ENCODE measurements at regions not wholly inside any gene's neighbourhood (a gene's known extent, or its start where the extent isn't known, plus 50 kb on each side); places are given as distances from the start of the nearest gene placed in this dataset.

DNA sequence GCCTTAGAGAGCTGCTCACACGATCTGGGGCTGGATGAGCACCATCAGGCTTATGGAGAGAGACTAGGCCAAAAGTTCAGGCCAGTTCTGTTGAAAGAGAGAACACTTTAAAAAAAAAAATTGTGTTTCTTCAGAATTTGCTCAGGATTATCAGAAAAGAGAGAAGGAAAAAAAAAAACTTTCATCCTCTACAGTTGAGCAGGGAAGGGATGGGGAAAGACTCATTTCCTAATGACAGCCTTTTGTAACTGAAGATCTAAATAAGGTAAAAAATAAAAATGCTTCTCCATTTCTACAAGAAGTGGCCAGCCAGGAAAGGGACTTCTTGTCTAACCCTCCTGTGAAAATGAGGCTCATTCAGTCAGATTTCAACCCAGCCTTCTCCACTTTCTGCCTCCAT lies 134.8 kb downstream of the LY86 start:
- H3K4me3 ChIP-seq (ENCODE audit: low read depth in 2 of 2, low read length in 1 of 2): no peak overlapping the region
- no peak overlapping the region for H3K4me2 ChIP-seq
- no peaks in the 10 kb centered on the region for H3K27me3 ChIP-seq (ENCODE audit: insufficient read depth)
- H3K36me3 ChIP-seq (replicated peaks in 1 of 2; ENCODE audit: control insufficient read depth in 1 of 2, insufficient read depth in 2 of 2, low read length in 1 of 2): no peaks in the 10 kb centered on the region
- no peak overlapping the region for H3K27ac ChIP-seq (ENCODE audit: low read depth in 2 of 2, low read length in 1 of 2)
- no peak for TF ChIP-seq SMC3 (IDR thresholded peaks at IDR 0.05; ENCODE audit: low read depth, low read length)
- no peaks in the 10 kb centered on the region for H3K9me3 ChIP-seq
- no peaks in the 10 kb centered on the region for H3F3A ChIP-seq (replicated peaks; ENCODE audit: insufficient read depth)
- POLR2A ChIA-PET: no interaction called here
- CTCF ChIA-PET: interaction anchor here (1.0 to 2.6 kb wide), 7 partner anchors 9 to 892 kb away, joined by 3 to 16 read pairs (median 7); no protein-coding TSS in a partner anchor
- 8% methylated on average over 1 of the region's 1 CpG for WGBS (ENCODE audit: low lambda C conversion rate)
- no peak overlapping the region for H3K9ac ChIP-seq
- H3K4me1 ChIP-seq (ENCODE audit: control insufficient read depth in 1 of 2, insufficient read depth in 2 of 2, low read depth in 1 of 2, low read length in 1 of 2): peaks cover 2 to 4% of the 10 kb centered on the region in 2 experiments; a peak in 2 of 4 replicates
- H3K9me2 ChIP-seq: no peaks in the 10 kb centered on the region
- DNase-seq: no peak
- no peak overlapping the region for H2AFZ ChIP-seq (ENCODE audit: low read depth)
- no peaks in the 10 kb centered on the region for H4K20me1 ChIP-seq (ENCODE audit: insufficient read depth)
- H3K79me2 ChIP-seq (ENCODE audit: insufficient read depth): no peaks in the 10 kb centered on the region

DNA sequence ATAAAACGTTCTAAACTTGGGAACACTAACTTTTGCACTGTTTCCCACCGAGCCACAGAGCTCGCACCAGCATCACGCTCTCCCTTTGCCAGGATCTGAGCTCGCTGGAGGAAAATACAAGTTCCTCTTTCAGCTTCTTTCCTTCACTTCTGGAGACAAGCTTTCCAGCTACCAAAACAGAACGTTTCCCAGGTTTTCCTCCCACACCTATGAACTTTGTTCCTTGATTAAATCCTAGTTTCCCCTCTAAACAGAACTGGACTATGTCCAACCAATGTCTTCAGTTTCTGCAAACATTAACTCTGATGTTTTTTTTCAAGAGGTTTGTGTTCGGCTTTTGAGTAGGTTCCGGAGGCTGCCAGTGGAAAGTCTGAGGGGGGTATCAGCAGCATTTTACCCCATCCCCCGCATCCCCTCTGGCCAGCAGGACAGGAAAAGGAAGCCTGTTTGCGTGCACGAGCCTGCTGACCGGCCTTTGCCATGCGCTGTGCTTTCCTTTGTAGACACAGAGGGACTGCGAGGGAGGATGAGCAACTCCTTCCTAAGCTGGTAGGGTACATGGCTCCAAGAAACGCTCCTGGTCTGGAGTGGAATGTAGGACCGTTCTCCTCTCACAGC lies 135.5 kb downstream of the LY86 start:
- WGBS (ENCODE audit: low lambda C conversion rate): 49% methylated on average over 12 of the region's 16 CpGs
- H2AFZ ChIP-seq (ENCODE audit: low read depth): peak overlapping the region; percentile 36; the same call in 1 of the 2 replicates
- H3K27ac ChIP-seq (ENCODE audit: low read depth in 2 of 2, low read length in 1 of 2): no peak overlapping the region
- no peaks in the 10 kb centered on the region for H3F3A ChIP-seq (replicated peaks; ENCODE audit: insufficient read depth)
- H3K9me3 ChIP-seq: no peaks in the 10 kb centered on the region
- H3K4me2 ChIP-seq: peak overlapping the region; percentile 61; the same call in 1 of the 2 replicates
- no peaks in the 10 kb centered on the region for H3K9me2 ChIP-seq
- peaks cover 2 to 4% of the 10 kb centered on the region in 2 experiments; a peak in 2 of 4 replicates for H3K4me1 ChIP-seq (ENCODE audit: control insufficient read depth in 1 of 2, insufficient read depth in 2 of 2, low read depth in 1 of 2, low read length in 1 of 2)
- no peaks in the 10 kb centered on the region for H3K79me2 ChIP-seq (ENCODE audit: insufficient read depth)
- no peak overlapping the region for H3K9ac ChIP-seq
- POLR2A ChIA-PET: no interaction called here
- CTCF ChIA-PET: interaction anchor here (0.6 to 2.6 kb wide), 18 partner anchors 8 to 891 kb away, joined by 3 to 20 read pairs (median 4); no protein-coding TSS in a partner anchor
- no peaks in the 10 kb centered on the region for H3K36me3 ChIP-seq (replicated peaks in 1 of 2; ENCODE audit: control insufficient read depth in 1 of 2, insufficient read depth in 2 of 2, low read length in 1 of 2)
- H3K4me3 ChIP-seq (ENCODE audit: low read depth in 2 of 2, low read length in 1 of 2): peak overlapping the region in 1 of 2 experiments; percentile 33; a peak in 1 of 4 replicates
- no peaks in the 10 kb centered on the region for H3K27me3 ChIP-seq (ENCODE audit: insufficient read depth)
- no peaks in the 10 kb centered on the region for H4K20me1 ChIP-seq (ENCODE audit: insufficient read depth)
- TF ChIP-seq TAF1 (IDR thresholded peaks at IDR 0.05; ENCODE audit: borderline replicate concordance, low read depth, low read length) (no peak), MEF2A (IDR thresholded peaks at IDR 0.05; ENCODE audit: borderline replicate concordance, low read depth) (no peak), NFIC (IDR thresholded peaks at IDR 0.05; ENCODE audit: borderline replicate concordance) (no peak)
- DNase-seq: peak; percentile 34

DNA sequence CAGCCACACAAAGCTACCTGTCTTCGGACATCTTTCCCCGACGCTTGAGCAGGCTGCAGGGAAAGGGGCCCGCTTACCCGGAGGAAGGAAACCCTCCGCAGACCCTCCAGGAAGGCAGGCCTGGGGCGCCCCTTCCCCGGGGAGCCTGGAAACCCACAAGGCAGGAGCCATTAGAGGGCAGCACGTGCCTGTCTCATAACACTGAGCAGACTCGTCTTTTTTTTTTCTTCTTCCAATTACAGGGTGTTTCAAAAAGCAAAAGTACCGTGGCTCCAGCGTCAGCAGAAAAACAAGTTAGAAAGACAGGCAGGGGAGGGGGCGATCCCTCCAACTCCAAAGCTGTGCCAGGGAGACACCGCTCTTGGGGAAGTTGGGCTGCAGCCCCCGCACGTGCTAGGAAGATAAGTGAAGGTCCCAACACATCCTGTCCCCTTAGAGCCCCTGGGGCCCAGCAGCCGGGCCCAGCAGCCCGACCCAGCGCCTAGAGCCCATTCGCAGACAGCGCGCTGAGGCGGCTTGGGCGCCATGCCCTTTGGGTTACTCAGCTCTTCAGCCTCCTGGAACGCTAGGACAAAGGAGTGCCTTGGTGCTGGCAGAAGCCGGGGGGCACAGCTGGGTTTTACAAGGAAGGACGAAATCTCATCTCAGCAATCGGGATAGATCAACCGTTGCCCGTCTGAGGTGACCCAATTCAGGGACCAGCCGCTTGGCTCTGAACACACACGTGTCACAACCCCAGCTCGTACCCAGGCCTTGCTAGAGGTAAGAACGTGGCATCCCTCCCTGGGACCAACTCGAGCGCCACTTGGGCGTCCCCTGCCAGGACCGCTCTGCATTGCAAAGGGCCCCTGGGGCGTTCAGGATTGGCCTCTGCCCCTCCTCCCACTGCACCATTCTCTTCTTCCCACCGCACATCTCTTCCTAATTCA lies 136.3 kb downstream of the LY86 start:
- Histone ChIP-seq H3K4me3 (ENCODE audit: low read depth in 2 of 2, low read length in 1 of 2) (peak overlapping the region; percentile 17 to 33; a peak in 2 of 4 replicates), H3K4me1 (ENCODE audit: control insufficient read depth in 1 of 2, insufficient read depth in 2 of 2, low read depth in 1 of 2, low read length in 1 of 2) (peaks cover 2 to 4% of the 10 kb centered on the region in 2 experiments; a peak in 2 of 4 replicates), H2AFZ (ENCODE audit: low read depth) (peak overlapping the region; percentile 36; the same call in 1 of the 2 replicates), H3K4me2 (peak overlapping the region; percentile 61; the same call in 1 of the 2 replicates), H3K36me3 (replicated peaks in 1 of 2; ENCODE audit: control insufficient read depth in 1 of 2, insufficient read depth in 2 of 2, low read length in 1 of 2) (no peaks in the 10 kb centered on the region), H4K20me1 (ENCODE audit: insufficient read depth) (no peaks in the 10 kb centered on the region), H3K9me3 (no peaks in the 10 kb centered on the region), H3F3A (replicated peaks; ENCODE audit: insufficient read depth) (no peaks in the 10 kb centered on the region), H3K9ac (no peak overlapping the region), H3K27me3 (ENCODE audit: insufficient read depth) (no peaks in the 10 kb centered on the region), H3K79me2 (ENCODE audit: insufficient read depth) (no peaks in the 10 kb centered on the region), H3K9me2 (no peaks in the 10 kb centered on the region), H3K27ac (ENCODE audit: low read depth in 2 of 2, low read length in 1 of 2) (no peak overlapping the region)
- 26% methylated on average over 20 of the region's 40 CpGs for WGBS (ENCODE audit: low lambda C conversion rate)
- ChIA-PET CTCF (interaction anchor here (0.6 to 2.6 kb wide), 20 partner anchors 9 to 891 kb away, joined by 3 to 20 read pairs (median 4); no protein-coding TSS in a partner anchor), POLR2A (no interaction called here)
- peak; percentile 73 for DNase-seq
- TF ChIP-seq, protein P1, sequence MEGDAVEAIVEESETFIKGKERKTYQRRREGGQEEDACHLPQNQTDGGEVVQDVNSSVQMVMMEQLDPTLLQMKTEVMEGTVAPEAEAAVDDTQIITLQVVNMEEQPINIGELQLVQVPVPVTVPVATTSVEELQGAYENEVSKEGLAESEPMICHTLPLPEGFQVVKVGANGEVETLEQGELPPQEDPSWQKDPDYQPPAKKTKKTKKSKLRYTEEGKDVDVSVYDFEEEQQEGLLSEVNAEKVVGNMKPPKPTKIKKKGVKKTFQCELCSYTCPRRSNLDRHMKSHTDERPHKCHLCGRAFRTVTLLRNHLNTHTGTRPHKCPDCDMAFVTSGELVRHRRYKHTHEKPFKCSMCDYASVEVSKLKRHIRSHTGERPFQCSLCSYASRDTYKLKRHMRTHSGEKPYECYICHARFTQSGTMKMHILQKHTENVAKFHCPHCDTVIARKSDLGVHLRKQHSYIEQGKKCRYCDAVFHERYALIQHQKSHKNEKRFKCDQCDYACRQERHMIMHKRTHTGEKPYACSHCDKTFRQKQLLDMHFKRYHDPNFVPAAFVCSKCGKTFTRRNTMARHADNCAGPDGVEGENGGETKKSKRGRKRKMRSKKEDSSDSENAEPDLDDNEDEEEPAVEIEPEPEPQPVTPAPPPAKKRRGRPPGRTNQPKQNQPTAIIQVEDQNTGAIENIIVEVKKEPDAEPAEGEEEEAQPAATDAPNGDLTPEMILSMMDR (IDR thresholded peaks at IDR 0.05): peak; percentile 59
- TF ChIP-seq SMC3 (IDR thresholded peaks at IDR 0.05; ENCODE audit: low read depth, low read length): peak; percentile 36; the same call in 1 of the 2 replicates
- no peak for TF ChIP-seq RFX5 (IDR thresholded peaks at IDR 0.05; ENCODE audit: low read length)
- no peak for TF ChIP-seq JUND (IDR thresholded peaks at IDR 0.05)
- peak; percentile 73 for TF ChIP-seq RAD21 (IDR thresholded peaks at IDR 0.05; ENCODE audit: low read length)

Measured in SK-N-SH (cell line).